HG02943 (cell line): ENCODE measurements at regions not wholly inside any gene's neighbourhood (a gene's known extent, or its start where the extent isn't known, plus 50 kb on each side); places are given as distances from the start of the nearest gene placed in this dataset.
"Not testable (repeated sequence)": the region's sequence is repeated elsewhere in the genome, so short reads cannot be mapped to it uniquely, and the experiment has no call there.

ENCODE experiments used
- ATAC-seq: cut with Tn5 transposase; IDR thresholded peaks from one replicate; pipeline ENCODE4 v1.9.1; 2021; ENCODE audit warnings: mild to moderate bottlenecking, low read depth, moderate library complexity; ENCODE audit not compliant: unreplicated experiment

- no peak for ATAC-seq
Observed at GRCh38 chr11:33974804-33975203, 76.7 kb upstream of the CAPRIN1 start.

- not testable (repeated sequence) for ATAC-seq
Observed at GRCh38 chr11:33971530-33971929, 79.7 kb upstream of the LMO2 start.

GRCh38 chr11:33970984-33971466 is 79.1 kb upstream of the LMO2 start:
- no peak for ATAC-seq

- no peak for ATAC-seq
Observed at GRCh38 chr11:33967451-33967850, 75.6 kb upstream of the LMO2 start.

GRCh38 chr11:33965032-33965431 is 73.2 kb upstream of the LMO2 start:
- ATAC-seq: no peak

- ATAC-seq: no peak
Observed at GRCh38 chr11:33959855-33960400, 68.1 kb upstream of the LMO2 start.

GRCh38 chr11:33957304-33957917 is 65.5 kb upstream of the LMO2 start:
- ATAC-seq: no peak

GRCh38 chr11:33956611-33957010 is 64.7 kb upstream of the LMO2 start:
- ATAC-seq: no peak

GRCh38 chr11:33953289-33953688 is 61.4 kb upstream of the LMO2 start:
- no peak for ATAC-seq

GRCh38 chr11:33952805-33953204 is 60.9 kb upstream of the LMO2 start:
- no peak for ATAC-seq

- ATAC-seq: no peak
Observed at GRCh38 chr11:33949252-33949913, 57.5 kb upstream of the LMO2 start.

GRCh38 chr11:33948494-33948893 is 56.6 kb upstream of the LMO2 start:
- no peak for ATAC-seq

GRCh38 chr11:33947918-33948317 is 56.0 kb upstream of the LMO2 start:
- not testable (repeated sequence) for ATAC-seq

GRCh38 chr11:33946930-33947329 is 55.1 kb upstream of the LMO2 start:
- no peak for ATAC-seq

- no peak for ATAC-seq
Observed at GRCh38 chr11:33945481-33946268, 53.8 kb upstream of the LMO2 start.

GRCh38 chr11:33944693-33945424 is 53.0 kb upstream of the LMO2 start:
- ATAC-seq: no peak

- ATAC-seq: no peak
Observed at GRCh38 chr11:33944345-33944692, 52.4 kb upstream of the LMO2 start.

GRCh38 chr11:33942954-33943353 is 51.1 kb upstream of the LMO2 start:
- ATAC-seq: no peak

- ATAC-seq: no peak
Observed at GRCh38 chr11:33941637-33942160, 49.8 kb upstream of the LMO2 start.
